ENCODE measurements at regions not wholly inside any gene's neighbourhood (a gene's known extent, or its start where the extent isn't known, plus 50 kb on each side); places are given as distances from the start of the nearest gene placed in this dataset.

GRCh38 chr2:231648579-231649174 lies 56.0 kb downstream of the TEX44 start:
- peak; percentile 80 for TF ChIP-seq CTCF (IDR thresholded peaks at IDR 0.05)
- no peak for TF ChIP-seq REST (IDR thresholded peaks at IDR 0.05)
- TF ChIP-seq MAZ (IDR thresholded peaks at IDR 0.05; ENCODE audit: borderline replicate concordance, low read depth, low read length), result no peak
- TF ChIP-seq RAD21 (conservative IDR thresholded peaks at IDR 0.05 in 1 of 2, IDR thresholded peaks at IDR 0.05 in 1 of 2), result peak; percentile 87 to 91
- TF ChIP-seq HEYL (CRISPR knock-in tag; IDR thresholded peaks at IDR 0.05), result no peak
- no peak for TF ChIP-seq MAX (IDR thresholded peaks at IDR 0.05)
- no peak for TF ChIP-seq MAFK (IDR thresholded peaks at IDR 0.05; ENCODE audit: partially characterized antibody)
